Panc1 (cell line): ENCODE measurements at regions not wholly inside any gene's neighbourhood (a gene's known extent, or its start where the extent isn't known, plus 50 kb on each side); places are given as distances from the start of the nearest gene placed in this dataset.
A peak's percentile ranks its signal among the peaks of the same experiment; 100 is the strongest.

Experiments used
- POLR2AphosphoS5 ChIP-seq: IDR thresholded peaks from 2 replicates; pipeline ENCODE4 v1.6.1; 2012; ENCODE audit warnings: mild to moderate bottlenecking, low read depth, low read length, moderate library complexity
- TCF7L2 ChIP-seq: IDR thresholded peaks from 2 replicates; pipeline ENCODE4 v1.6.1; 2011; ENCODE audit warnings: mild to moderate bottlenecking, low read depth, low read length, inconsistent platforms
- TF ChIP-seq, protein P1 (sequence below): fragments of 450-650 bp; IDR thresholded peaks from 2 replicates; pipeline ENCODE4 v1.5.1; 2017; ENCODE audit warnings: mild to moderate bottlenecking
- TF ChIP-seq, protein P2 (sequence below), 2 experiments: IDR thresholded peaks; 2 replicates each; pipeline ENCODE4 v1.6.1; 2011 to 2012; ENCODE audit warnings: low read depth in 2 of 2, control low read depth in 1 of 2, low read length in 1 of 2, mild to moderate bottlenecking in 1 of 2, moderate library complexity in 1 of 2; ENCODE audit not compliant: insufficient read depth in 1 of 2

DNA sequence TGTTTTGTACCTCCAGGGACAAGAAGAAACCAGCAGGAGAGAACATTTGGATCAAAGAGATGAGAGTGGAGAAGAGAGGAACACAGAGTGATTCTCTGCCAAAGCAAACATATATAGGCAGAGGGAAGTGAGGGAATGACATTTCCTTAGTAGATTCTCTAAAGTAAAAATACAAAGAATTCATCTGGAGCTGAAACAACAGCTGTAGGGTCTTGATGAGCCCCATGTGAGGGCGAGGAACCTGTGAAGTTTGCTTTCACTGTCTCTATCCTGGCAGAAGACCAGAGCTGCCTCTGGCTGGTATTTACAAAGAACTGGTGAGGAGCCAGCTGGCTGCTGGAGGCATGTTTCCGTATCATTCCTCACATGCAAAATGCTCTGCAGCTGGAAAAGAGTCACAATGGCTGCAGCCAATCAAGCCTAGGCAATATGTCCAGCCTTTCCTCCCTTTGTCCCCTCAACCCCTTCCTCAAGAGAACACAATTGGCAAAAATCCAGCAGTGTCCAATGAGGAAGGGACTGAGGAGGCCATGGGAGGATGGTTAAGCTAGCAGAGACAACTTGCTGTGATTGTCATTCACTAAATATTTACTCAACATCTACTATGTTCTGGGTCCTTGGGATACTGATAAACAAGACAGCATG lies 122.5 kb downstream of the PHLDA1 start:
- TF ChIP-seq, protein P1, sequence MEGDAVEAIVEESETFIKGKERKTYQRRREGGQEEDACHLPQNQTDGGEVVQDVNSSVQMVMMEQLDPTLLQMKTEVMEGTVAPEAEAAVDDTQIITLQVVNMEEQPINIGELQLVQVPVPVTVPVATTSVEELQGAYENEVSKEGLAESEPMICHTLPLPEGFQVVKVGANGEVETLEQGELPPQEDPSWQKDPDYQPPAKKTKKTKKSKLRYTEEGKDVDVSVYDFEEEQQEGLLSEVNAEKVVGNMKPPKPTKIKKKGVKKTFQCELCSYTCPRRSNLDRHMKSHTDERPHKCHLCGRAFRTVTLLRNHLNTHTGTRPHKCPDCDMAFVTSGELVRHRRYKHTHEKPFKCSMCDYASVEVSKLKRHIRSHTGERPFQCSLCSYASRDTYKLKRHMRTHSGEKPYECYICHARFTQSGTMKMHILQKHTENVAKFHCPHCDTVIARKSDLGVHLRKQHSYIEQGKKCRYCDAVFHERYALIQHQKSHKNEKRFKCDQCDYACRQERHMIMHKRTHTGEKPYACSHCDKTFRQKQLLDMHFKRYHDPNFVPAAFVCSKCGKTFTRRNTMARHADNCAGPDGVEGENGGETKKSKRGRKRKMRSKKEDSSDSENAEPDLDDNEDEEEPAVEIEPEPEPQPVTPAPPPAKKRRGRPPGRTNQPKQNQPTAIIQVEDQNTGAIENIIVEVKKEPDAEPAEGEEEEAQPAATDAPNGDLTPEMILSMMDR = no peak
- TF ChIP-seq, protein P2, sequence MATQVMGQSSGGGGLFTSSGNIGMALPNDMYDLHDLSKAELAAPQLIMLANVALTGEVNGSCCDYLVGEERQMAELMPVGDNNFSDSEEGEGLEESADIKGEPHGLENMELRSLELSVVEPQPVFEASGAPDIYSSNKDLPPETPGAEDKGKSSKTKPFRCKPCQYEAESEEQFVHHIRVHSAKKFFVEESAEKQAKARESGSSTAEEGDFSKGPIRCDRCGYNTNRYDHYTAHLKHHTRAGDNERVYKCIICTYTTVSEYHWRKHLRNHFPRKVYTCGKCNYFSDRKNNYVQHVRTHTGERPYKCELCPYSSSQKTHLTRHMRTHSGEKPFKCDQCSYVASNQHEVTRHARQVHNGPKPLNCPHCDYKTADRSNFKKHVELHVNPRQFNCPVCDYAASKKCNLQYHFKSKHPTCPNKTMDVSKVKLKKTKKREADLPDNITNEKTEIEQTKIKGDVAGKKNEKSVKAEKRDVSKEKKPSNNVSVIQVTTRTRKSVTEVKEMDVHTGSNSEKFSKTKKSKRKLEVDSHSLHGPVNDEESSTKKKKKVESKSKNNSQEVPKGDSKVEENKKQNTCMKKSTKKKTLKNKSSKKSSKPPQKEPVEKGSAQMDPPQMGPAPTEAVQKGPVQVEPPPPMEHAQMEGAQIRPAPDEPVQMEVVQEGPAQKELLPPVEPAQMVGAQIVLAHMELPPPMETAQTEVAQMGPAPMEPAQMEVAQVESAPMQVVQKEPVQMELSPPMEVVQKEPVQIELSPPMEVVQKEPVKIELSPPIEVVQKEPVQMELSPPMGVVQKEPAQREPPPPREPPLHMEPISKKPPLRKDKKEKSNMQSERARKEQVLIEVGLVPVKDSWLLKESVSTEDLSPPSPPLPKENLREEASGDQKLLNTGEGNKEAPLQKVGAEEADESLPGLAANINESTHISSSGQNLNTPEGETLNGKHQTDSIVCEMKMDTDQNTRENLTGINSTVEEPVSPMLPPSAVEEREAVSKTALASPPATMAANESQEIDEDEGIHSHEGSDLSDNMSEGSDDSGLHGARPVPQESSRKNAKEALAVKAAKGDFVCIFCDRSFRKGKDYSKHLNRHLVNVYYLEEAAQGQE (IDR thresholded peaks at IDR 0.05; ENCODE audit: insufficient read depth in 1 of 2, low read depth in 2 of 2, low read length in 1 of 2) = no peak
- peak; percentile 60; the same call in 1 of the 2 replicates for TF ChIP-seq POLR2AphosphoS5
- peak; percentile 89 for TF ChIP-seq TCF7L2
